ENCODE measurements at regions not wholly inside any gene's neighbourhood (a gene's known extent, or its start where the extent isn't known, plus 50 kb on each side); places are given as distances from the start of the nearest gene placed in this dataset.

GRCh38 chr2:2399396-2399795, 68.3 kb upstream of the MYT1L start:
- TF ChIP-seq POLR2A (IDR thresholded peaks at IDR 0.05) (no peak), CTCF (IDR thresholded peaks at IDR 0.05) (no peak)
